ENCODE measurements at regions not wholly inside any gene's neighbourhood (a gene's known extent, or its start where the extent isn't known, plus 50 kb on each side); places are given as distances from the start of the nearest gene placed in this dataset.
"Not testable (repeated sequence)": the region's sequence is repeated elsewhere in the genome, so short reads cannot be mapped to it uniquely, and the experiment has no call there.

DNA sequence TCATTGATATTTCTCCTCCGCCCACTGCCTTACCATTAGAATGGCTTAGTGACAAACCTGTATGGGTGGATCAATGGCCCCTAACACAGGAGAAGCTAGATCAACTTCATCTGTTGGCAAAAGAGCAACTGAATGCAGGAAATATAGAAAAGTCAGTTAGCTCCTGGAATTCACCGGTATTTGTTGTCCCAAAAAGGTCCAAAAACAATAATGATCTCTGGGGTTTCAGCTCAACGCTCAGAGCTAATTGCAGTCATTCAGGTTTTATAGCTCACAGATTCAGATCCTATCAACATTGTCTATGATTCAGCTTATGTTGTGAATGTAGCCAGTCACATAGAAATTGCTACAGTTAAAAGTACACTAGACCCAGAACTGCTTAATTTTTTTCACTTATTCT lies 124.0 kb upstream of the ZCCHC13 start:
- DNase-seq, result no peak

DNA sequence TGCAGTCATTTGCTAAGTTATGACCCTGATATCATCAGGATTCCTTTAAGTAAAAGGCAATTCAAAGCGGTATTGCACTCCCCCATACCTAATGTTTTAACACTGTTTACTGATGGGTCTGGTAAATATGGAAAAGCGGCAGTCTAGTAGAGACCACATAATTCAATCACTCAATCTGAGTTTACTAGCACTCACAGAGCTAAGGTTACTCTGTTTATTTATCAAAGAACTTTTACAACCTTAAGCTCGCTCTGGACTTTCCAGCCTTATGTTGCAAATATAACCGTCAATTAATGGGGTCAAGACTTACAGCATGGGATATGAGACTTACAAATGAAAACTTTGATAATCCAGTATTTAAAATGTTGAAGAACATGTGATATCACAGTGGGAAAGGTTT lies 124.5 kb upstream of the ZCCHC13 start:
- DNase-seq, result no peak

DNA sequence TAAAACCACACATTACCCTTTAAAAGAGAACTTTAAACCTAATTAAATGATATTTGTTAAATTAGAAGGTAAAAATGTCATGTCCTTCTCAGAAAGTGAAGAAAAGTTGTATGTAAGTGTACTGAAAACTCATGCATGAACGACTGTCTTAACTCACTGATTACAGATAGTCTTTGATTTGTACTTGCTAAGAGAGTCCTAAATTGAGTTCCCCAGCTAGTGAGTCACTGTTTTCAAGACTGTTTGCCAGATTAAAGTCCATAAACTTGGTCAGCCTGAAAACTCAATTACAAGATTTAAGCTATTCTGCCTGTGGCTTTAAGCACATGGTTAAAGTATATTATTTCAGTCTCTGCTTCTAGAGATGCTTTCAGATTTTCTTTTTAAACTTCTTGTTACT lies 124.9 kb upstream of the ZCCHC13 start:
- no peak for DNase-seq

GRCh38 chrX:74178536-74178935 lies 125.4 kb upstream of the ZCCHC13 start:
- no peak for DNase-seq

- no peak for DNase-seq
Measured at GRCh38 chrX:74171465-74171864, 132.5 kb upstream of the ZCCHC13 start.

DNA sequence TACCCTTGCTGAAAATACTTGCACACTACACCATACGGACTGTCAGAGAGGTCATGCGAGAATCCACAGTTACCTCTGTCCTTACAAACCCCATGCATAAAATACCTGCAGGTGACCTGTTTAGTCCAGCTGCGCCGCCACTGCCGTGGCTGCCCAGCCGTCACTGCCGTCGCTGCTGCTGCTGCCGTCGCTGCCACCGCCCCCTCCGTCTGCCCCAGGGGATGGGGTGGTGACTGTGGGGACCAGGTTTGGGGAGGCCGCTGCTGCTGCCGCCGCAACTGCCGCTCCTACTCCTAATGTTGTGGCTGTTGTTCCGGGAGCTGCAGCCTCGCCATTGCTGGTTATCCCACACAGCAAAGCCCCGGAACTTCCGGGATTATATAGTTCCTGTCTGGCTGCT lies 141.8 kb upstream of the ZCCHC13 start:
- no peak for DNase-seq

DNA sequence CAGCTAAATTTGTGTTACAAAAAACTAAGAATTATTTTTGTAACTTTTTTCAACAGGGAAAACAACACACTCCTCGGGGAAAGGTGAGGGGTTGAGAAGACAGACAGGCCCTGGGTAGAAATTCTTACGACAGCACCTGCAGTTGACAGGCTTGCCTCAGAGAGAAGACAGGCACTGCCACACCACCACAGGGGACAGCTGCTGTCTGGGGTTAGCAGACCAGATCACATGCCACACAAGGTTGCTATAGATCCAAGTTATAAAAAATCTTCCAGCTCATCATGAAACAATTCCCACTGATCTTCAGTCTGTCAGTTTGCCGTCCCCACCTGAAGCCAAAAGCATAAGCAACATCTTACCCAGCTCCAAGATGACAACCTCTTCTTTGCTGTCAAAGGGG lies 143.2 kb upstream of the ZCCHC13 start:
- DNase-seq, result no peak

GRCh38 chrX:74160358-74160757 lies 143.6 kb upstream of the ZCCHC13 start:
- DNase-seq, result no peak

DNA sequence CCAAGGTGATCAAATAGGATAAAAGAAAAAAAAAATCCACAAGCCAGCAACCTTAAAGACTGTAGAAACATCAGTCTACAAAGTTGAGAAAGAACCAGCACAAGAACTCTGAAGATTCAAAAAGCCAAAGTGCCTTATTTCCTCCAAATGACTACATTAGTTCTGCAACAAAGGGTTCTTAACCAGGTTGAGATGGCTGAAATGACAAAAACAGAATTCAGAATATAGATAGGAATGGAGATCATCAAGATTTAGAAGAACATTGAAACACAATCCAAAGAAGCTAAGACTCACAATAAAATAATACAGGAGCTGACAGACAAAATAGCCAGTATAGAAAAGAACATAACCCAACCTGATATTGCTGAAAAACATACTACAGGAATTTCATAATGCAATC lies 156.5 kb upstream of the ZCCHC13 start:
- no peak for DNase-seq

DNA sequence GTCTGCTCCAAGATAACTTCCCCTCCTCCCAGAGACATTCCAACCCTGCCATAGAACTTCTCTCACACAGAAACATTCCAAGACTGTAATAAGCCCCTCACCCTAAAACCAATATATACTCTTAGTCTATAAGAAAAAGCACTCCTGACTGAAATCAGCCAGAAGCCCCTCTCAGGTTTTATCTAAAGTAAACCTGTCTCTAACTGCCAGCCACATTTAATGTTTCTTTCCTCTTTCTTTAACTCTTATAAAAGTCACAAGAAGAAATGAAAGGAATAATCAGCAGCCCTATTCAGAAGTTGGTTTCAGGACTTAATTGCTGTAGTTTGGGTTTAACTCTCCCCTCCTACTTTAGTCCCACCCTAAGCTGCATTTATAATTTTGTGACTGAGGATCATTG lies 165.0 kb upstream of the ZCCHC13 start:
- DNase-seq, result no peak

- peak; percentile 33 to 74 (median 56) for DNase-seq
Measured at GRCh38 chrX:74133156-74133796, 170.7 kb upstream of the ZCCHC13 start.

- DNase-seq, result no peak
Measured at GRCh38 chrX:74132280-74132679, 171.7 kb upstream of the ZCCHC13 start.

- DNase-seq, result peak; percentile 14 to 41 (median 31)
Measured at GRCh38 chrX:74119016-74119910, 184.7 kb upstream of the ZCCHC13 start.

DNA sequence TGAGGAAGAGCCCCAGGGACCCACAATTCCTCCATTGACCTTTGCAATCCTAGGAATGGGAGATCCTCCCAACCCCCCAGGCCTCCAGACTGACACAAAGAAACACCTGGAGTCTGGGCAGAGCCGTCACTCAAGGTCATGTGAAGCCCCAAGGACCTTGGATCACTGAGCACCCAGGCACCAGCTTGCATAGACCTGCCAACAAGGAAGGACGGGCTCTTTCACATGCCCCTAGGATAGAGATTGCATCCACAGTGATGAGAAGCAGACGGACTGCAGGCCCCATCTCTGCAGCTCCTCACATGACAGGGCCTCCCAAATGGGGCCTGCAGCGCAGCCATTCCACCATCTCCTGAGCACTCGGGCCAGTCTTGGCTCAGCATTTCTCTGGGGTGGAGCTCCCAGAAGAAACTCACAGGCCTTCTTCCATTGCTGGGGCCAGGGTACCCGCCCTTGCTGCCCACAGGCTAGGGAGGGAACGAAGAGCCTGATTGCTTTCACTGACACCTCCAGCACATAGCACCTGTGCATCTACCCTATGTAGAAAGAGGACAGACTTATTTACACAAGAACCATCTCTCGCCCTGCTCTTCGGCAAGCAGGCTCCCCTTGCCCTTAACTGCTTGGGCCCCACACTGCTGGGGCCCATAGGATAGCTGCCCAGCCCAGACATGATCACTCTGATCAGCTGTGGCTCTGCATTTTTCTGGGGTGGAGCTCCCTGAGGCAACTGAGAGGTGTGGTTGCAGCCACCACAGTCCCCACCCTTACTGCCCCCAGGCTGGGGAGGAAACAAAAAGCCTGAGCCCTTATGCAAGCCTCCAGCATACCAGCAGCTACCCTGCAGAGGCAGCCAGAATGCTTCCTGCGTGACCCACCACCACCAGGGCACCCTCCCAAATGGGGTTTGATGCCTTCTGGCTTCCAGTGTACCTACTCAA lies 185.7 kb upstream of the ZCCHC13 start:
- DNase-seq, result no peak

GRCh38 chrX:74111245-74111644 lies 192.7 kb upstream of the ZCCHC13 start:
- no peak for DNase-seq

GRCh38 chrX:74107666-74108065 lies 196.3 kb upstream of the ZCCHC13 start:
- DNase-seq, result no peak

GRCh38 chrX:74104356-74105015 lies 199.5 kb upstream of the ZCCHC13 start:
- DNase-seq, result no peak

DNA sequence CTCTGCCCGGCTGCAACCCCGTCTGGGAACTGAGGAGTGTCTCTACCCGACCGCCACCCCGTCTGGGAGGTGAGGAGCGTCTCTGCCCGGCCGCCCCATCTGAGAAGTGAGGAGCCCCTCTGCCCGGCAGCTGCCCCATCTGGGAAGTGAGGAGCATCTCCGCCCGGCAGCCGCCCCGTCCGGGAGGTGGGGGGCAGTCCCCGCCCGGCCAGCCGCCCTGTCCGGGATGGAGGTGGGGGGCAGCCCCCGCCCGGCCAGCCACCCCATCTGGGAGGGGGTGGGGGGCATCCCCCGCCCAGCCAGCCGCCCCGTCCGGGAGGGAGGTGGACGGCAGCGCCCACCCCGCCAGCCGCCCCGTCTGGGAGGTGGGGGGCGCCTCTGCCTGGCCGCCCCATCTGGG lies 205.6 kb upstream of the ZCCHC13 start:
- not testable (repeated sequence) for DNase-seq

GRCh38 chrX:74090049-74090448 lies 213.9 kb upstream of the ZCCHC13 start:
- no peak for DNase-seq

GRCh38 chrX:74085642-74086236 lies 218.2 kb upstream of the ZCCHC13 start:
- no peak for DNase-seq

- no peak for DNase-seq
Measured at GRCh38 chrX:74080165-74080564, 223.8 kb upstream of the ZCCHC13 start.

GRCh38 chrX:74065831-74066390 lies 213.4 kb upstream of the XIST start:
- DNase-seq, result no peak

All from suppressor macrophage (primary cell).